ENCODE measurements at regions not wholly inside any gene's neighbourhood (a gene's known extent, or its start where the extent isn't known, plus 50 kb on each side); places are given as distances from the start of the nearest gene placed in this dataset.

DNA sequence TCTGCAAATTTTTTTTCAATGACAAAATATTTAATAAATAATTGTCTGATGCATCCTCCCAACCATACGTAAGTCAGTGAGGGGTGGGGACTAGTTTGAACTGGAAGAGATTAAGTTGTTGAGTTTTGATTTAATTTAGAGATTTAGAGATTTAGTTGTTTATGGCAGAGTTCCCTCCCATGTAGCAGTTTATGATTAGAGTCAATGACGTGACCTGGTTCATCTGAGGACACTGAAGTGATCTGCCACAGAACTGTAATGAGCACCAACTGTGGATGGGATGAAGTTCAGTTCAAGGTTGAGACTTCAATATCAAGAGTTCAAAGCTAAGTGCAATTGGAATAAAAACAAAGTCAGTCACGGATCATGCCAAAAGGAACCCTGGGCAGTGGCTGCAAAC is 609.3 kb downstream of the NOVA1 start:
- ATAC-seq (no peak), DNase-seq (no peak)
- peaks cover 13% of the 10 kb centered on the region for H3K9me3 Mint-ChIP-seq
- H3K36me3 Mint-ChIP-seq (ENCODE audit: low read depth) = no peaks in the 10 kb centered on the region
- H3K4me1 Mint-ChIP-seq = no peaks in the 10 kb centered on the region
- no peak overlapping the region for H3K4me3 Mint-ChIP-seq
- no peak overlapping the region for H3K27ac Mint-ChIP-seq
- no peaks in the 10 kb centered on the region for H3K27me3 Mint-ChIP-seq

DNA sequence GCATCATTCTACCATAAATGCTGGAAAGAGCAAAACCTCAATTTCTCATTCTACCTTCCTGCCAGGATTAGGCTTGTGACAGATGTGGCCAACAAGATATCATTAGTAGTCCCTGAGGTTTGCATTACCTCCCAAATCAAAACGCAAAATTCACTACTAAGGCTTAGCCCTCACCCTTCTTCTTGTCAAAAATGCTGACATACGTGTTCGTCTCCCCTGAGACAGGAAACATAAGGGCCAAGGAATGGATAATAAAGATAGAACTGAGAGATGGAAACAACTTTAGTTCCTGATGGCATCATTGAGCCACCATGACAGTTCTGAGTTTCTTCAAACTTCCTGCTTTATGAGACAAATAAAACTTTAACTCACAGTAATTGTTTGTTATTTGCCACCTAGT is 642.1 kb downstream of the NOVA1 start:
- ATAC-seq (no peak), DNase-seq (no peak)
- Mint-ChIP-seq H3K27ac (no peak overlapping the region), H3K27me3 (no peaks in the 10 kb centered on the region), H3K36me3 (ENCODE audit: low read depth) (no peaks in the 10 kb centered on the region), H3K4me1 (no peaks in the 10 kb centered on the region), H3K4me3 (no peak overlapping the region), H3K9me3 (peaks cover 24% of the 10 kb centered on the region)

DNA sequence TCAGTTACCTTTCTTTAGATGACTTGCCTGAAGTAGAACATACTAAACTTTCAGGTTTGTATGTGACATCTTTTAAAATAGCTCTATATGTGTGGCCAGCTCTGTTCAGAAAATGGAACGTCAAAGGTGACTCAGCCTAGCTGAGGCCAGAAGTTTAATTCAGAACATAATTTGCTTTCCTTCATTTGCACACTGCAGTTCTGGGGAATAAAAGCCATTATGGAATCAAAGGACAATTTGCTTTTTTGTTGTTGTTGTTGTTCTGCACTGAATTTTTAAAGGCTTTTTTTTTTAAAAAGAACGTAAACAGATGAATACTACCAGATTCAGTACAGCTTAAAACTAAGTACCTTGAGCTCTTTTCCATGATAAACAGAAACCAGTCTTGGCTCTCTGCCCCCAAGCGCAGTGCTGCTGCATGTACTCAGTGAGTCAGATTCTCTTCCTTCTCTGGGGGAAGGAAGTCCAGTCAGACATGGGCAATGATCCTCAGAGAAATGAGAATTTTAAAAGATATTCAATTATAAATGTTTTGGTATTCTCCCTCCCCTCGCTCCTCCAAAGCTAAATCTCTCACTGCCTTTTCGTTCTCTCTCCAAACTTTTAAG is 644.2 kb downstream of the NOVA1 start:
- no peaks in the 10 kb centered on the region for H3K36me3 Mint-ChIP-seq (ENCODE audit: low read depth)
- no peak overlapping the region for H3K27ac Mint-ChIP-seq
- no peak for ATAC-seq
- H3K4me3 Mint-ChIP-seq = no peak overlapping the region
- H3K27me3 Mint-ChIP-seq = no peaks in the 10 kb centered on the region
- no peak for DNase-seq
- peaks cover 24% of the 10 kb centered on the region for H3K9me3 Mint-ChIP-seq
- H3K4me1 Mint-ChIP-seq = no peaks in the 10 kb centered on the region

DNA sequence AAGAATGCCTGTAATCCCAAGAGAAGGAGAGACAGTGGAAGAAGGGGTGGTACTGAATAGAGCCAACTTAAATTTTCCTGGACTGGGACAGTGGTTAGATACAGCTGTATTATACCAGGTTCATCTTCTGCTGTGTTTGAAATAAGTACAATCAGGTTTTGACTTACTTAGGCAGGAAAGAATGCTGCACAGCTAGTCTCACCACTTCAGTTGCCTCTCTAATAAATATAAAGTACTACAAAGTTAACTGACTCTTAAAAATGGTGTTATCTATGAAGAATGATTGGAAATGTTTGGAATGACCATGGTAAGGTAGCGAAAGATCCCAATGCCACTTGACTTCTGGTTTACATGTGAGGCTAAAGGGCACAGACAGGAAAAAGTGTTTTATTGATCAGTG is 652.1 kb downstream of the NOVA1 start:
- Mint-ChIP-seq H3K27me3 (no peaks in the 10 kb centered on the region), H3K36me3 (ENCODE audit: low read depth) (no peaks in the 10 kb centered on the region), H3K9me3 (no peaks in the 10 kb centered on the region), H3K4me1 (no peaks in the 10 kb centered on the region), H3K27ac (no peak overlapping the region), H3K4me3 (no peak overlapping the region)
- DNase-seq (no peak), ATAC-seq (no peak)

DNA sequence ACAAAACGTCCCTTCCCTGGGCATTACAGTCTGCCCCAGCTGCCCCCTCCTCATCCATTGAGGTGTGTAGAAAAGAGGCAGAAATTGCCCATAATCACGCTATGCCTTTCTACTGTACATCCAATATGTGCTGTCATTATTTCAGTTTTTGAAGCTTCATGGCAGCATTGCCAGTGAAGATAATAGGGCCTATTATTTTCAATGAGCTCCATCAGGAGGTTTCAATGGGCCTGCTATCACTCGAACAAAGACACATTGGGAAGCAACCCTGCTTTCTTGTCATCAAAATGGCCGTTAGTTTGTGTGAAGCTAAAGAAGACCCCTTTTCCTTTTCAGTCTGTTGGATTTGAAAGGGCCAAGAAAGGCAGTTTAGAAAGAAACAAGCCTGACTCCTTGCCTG is 653.8 kb downstream of the NOVA1 start:
- H3K4me3 Mint-ChIP-seq = no peak overlapping the region
- H3K4me1 Mint-ChIP-seq = no peaks in the 10 kb centered on the region
- H3K27me3 Mint-ChIP-seq = no peaks in the 10 kb centered on the region
- no peak for DNase-seq
- H3K36me3 Mint-ChIP-seq (ENCODE audit: low read depth) = no peaks in the 10 kb centered on the region
- peaks cover 3% of the 10 kb centered on the region for H3K9me3 Mint-ChIP-seq
- ATAC-seq = no peak
- H3K27ac Mint-ChIP-seq = no peak overlapping the region

DNA sequence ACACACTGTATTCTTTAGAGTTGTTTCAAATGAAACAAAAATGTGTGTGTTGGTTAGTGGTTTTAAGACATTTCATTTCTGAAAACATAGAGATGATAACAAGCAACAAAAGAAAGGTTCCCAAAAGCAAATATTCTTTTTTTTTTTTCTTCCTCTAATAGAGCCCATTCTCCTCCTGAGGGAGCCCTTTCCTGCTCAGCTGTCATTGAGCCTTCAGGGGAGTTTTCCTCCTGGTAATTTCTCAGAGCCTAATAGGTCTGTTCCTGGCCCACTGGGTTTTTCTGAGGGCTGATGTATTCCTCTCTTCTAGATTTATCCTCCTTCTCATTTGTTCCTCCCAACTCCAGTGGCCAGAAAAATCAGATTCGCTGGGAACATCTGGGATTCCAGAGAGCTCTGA is 654.5 kb downstream of the NOVA1 start:
- H3K4me1 Mint-ChIP-seq = no peaks in the 10 kb centered on the region

DNA sequence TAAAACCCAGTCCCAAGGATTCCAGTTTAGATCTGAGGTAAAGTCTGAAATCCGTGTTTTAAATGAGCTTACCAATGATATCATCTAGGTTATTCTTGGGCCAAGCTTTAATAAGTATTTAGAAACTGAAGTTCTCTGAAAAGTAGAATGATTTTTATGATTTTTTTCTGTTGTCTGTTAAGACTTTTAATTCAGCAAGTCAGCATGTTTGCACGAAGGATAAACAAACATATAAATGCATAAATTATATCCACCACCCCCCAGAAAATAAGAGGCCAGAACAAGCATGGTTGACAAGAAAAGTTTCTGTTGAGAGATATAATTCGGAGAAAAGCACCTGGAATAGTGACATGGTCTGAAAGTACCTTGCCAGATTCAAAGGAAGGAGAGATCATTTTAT is 655.7 kb downstream of the NOVA1 start:
- ATAC-seq (no peak), DNase-seq (no peak)
- Mint-ChIP-seq H3K9me3 (peaks cover 3% of the 10 kb centered on the region), H3K36me3 (ENCODE audit: low read depth) (no peaks in the 10 kb centered on the region), H3K27me3 (no peaks in the 10 kb centered on the region), H3K27ac (no peak overlapping the region), H3K4me3 (no peak overlapping the region), H3K4me1 (no peaks in the 10 kb centered on the region)

More for the DNA sequence above, 654.5 kb downstream of the NOVA1 start:
- Mint-ChIP-seq H3K36me3 (ENCODE audit: low read depth) (no peaks in the 10 kb centered on the region), H3K27me3 (no peaks in the 10 kb centered on the region), H3K27ac (no peak overlapping the region), H3K9me3 (peaks cover 3% of the 10 kb centered on the region), H3K4me3 (no peak overlapping the region)
- DNase-seq (no peak), ATAC-seq (no peak)

DNA sequence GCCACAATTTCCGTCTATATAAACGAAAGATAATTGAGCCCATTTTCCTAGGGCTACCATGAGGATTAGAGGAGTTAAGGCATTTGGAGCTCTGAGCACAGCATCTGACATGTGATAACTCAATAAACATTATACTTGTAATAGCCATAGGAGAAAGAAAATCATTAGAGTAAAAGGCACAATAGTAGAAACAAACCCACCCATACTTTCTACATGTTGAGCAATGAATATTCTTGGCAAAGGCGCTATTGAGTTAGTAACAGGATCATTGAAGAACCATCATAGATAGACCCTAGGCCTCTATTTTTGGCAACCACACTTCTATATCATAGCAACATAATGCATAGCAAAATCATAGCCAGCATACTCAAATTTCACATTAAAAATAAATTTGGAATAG is 664.1 kb downstream of the NOVA1 start:
- H3K4me3 Mint-ChIP-seq = no peak overlapping the region
- no peak overlapping the region for H3K27ac Mint-ChIP-seq
- H3K4me1 Mint-ChIP-seq = no peaks in the 10 kb centered on the region
- no peak for DNase-seq
- no peak for ATAC-seq
- H3K27me3 Mint-ChIP-seq = no peaks in the 10 kb centered on the region
- H3K36me3 Mint-ChIP-seq (ENCODE audit: low read depth) = no peaks in the 10 kb centered on the region
- H3K9me3 Mint-ChIP-seq = no peaks in the 10 kb centered on the region

DNA sequence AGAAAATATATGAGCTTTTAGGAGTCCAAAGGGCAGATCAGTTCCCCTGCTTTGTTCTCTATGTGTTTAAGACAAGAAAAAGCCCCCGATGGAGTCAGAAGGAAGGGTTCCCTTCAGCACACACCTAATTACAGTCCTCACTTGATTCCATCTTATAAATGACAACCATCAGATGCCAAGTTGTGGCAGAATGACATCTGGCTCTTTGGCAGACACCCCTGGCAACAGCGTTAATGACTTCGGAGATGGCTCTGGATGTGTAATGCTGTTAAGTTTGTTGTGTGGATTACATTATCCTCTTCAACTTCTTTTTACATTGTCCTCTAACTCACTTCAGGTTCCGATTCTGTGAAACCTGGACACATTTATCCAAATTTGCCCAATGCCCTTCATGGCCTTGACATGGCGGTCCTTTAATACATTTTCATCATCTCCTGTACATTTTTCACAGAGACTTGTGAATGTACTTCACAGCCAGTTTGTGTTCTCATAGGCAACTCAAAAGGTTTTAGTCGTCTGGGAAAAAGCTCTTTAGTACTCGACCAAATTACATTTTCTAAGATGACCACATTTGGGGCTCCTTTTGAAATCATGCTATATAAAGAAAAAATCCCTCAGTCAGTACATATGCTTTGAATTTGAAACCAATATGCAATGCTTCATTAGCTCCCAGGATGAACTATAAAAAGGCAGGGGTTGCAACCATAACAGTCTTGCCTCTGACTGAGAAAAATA is 667.8 kb downstream of the NOVA1 start:
- Mint-ChIP-seq H3K36me3 (ENCODE audit: low read depth) (no peaks in the 10 kb centered on the region), H3K27ac (no peak overlapping the region), H3K4me3 (no peak overlapping the region), H3K27me3 (no peaks in the 10 kb centered on the region), H3K4me1 (no peaks in the 10 kb centered on the region), H3K9me3 (peaks cover 7% of the 10 kb centered on the region)
- ATAC-seq (no peak), DNase-seq (no peak)

DNA sequence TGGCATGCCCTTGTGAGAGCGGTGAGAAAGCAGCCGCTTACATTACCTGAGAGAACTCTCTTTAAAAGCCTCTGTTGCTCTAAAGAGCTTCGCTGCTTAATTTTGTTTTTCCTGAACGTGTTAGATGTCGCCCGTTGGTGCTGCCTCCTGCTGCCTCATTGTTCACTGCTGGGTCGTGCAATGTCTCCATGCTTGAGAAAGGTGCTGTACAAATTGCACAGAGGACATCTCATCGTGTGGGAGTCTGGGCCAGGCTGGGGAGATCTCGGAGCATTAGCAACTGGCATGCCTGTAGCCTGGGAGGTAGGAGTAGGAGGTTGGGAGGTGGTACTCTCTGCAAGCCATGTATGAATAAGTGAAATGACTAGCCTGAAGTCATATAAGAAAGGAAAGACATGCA is 686.0 kb downstream of the NOVA1 start:
- Mint-ChIP-seq H3K4me3 (no peak overlapping the region), H3K9me3 (peaks cover 4% of the 10 kb centered on the region), H3K36me3 (ENCODE audit: low read depth) (no peaks in the 10 kb centered on the region), H3K4me1 (no peaks in the 10 kb centered on the region), H3K27ac (no peak overlapping the region), H3K27me3 (no peaks in the 10 kb centered on the region)
- ATAC-seq (no peak), DNase-seq (no peak)

DNA sequence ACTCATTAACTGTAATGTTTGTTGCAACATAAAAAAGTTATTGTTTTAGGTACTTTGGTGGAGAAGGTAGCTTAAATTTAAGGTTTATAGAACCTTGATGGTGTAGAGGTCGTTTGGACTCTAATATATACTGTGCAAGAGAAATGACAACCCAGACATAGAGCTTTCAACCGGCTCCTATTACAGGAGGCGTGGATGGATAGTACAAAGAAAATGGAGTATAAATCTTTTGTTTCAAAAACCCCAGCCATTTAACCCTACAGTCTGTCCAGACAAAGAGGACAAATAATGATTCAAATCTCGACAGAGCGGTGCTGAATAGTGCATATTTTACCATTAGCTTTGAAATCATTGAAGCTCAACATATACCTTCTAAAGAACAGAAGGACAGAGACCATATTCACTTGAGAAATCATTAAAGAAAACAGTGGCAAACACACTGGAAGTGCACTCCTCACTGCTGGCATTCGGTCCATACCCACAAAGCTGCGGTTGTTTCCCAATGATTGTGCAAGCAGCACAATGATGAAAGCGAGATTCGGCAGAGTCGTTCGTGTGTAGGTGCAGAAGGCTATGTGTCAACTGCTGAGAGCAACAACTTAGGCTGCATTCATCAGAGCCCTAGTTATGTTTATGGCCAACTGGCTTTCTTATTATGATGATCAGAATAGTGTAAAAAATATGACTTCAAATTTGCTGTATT is 688.6 kb downstream of the NOVA1 start:
- Mint-ChIP-seq H3K27me3 (no peaks in the 10 kb centered on the region), H3K4me1 (no peaks in the 10 kb centered on the region), H3K36me3 (ENCODE audit: low read depth) (no peaks in the 10 kb centered on the region), H3K9me3 (no peaks in the 10 kb centered on the region), H3K27ac (no peak overlapping the region), H3K4me3 (no peak overlapping the region)
- DNase-seq (no peak), ATAC-seq (no peak)

DNA sequence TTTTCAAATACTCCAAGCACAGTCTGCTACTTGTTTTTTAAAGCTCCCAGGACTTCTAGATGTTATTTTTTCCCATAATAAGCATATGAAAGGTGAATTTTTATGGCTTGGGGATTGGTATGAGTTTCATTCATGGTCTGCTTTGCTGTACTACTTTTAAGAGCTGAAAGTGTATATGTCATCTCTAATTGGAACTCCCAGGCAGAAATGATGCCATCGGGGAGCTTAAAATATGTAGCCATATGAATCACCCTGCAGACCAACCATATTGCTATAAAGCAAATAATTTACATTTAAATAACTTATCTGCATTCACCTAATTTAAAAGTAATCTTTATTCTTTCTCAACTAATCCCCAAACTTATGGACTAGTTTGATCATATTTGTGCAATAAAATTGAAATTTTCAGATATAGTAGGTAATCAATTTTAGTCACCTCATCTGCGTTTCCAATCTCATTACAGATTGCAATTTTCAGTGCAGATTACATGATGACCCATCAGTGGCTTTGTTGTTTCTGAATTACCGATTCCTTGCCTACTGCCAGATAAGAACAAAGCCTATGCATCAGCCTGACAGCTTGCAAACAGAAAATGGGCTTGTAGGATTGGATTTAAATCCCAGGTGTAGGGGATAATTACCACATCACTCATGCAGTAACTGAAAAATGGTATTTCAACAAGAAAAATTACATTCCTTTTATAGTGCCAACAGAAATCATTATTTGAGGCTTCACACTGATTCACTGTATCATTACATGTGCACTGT is 689.4 kb downstream of the NOVA1 start:
- ATAC-seq (no peak), DNase-seq (no peak)
- H3K27ac Mint-ChIP-seq = no peak overlapping the region
- H3K9me3 Mint-ChIP-seq = no peaks in the 10 kb centered on the region
- H3K4me1 Mint-ChIP-seq = no peaks in the 10 kb centered on the region
- no peaks in the 10 kb centered on the region for H3K36me3 Mint-ChIP-seq (ENCODE audit: low read depth)
- H3K27me3 Mint-ChIP-seq = no peaks in the 10 kb centered on the region
- no peak overlapping the region for H3K4me3 Mint-ChIP-seq

DNA sequence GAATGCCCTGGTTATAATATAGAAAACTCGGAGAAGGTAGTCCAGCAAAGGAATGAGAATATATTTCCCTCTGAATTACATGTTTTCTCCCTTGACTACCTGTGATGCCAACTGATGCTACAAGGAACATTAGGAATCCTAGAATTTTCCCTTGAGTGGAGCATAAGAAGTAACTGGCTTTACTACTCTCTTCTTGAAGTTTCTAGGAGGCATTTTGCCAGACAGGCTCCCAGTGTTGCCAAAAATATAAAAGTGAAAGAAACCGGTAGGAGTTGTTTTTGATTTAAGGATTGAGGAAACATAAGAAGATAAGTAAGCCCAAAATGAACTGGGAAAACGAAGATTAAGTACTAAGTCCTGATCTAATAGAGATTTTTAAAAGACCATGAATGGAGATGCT is 693.4 kb downstream of the NOVA1 start:
- DNase-seq (no peak), ATAC-seq (no peak)
- Mint-ChIP-seq H3K27me3 (no peaks in the 10 kb centered on the region), H3K36me3 (ENCODE audit: low read depth) (no peaks in the 10 kb centered on the region), H3K9me3 (peaks cover 8% of the 10 kb centered on the region), H3K27ac (no peak overlapping the region), H3K4me3 (no peak overlapping the region), H3K4me1 (no peaks in the 10 kb centered on the region)

DNA sequence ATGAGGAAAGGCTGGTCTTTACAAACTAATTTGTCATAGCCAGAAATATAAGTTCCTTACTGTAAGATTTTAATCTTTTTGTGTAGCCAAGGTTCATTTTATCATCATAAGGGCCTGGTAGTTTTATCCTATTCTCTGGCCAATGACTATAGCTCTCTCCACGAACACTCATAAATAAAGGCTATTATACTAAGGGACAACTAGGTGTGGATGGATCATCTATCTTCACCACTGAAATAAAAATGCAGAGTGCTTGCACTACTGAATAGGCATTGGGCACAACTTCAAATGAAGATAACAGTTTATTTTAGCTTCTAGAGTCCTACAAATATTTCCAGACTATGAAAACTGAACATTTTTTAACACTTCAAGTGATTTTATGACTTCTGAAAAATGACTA is 698.6 kb downstream of the NOVA1 start:
- Mint-ChIP-seq H3K27ac (no peak overlapping the region), H3K4me1 (no peaks in the 10 kb centered on the region), H3K27me3 (no peaks in the 10 kb centered on the region), H3K4me3 (no peak overlapping the region), H3K36me3 (ENCODE audit: low read depth) (no peaks in the 10 kb centered on the region), H3K9me3 (peaks cover 8% of the 10 kb centered on the region)
- ATAC-seq (no peak), DNase-seq (no peak)

DNA sequence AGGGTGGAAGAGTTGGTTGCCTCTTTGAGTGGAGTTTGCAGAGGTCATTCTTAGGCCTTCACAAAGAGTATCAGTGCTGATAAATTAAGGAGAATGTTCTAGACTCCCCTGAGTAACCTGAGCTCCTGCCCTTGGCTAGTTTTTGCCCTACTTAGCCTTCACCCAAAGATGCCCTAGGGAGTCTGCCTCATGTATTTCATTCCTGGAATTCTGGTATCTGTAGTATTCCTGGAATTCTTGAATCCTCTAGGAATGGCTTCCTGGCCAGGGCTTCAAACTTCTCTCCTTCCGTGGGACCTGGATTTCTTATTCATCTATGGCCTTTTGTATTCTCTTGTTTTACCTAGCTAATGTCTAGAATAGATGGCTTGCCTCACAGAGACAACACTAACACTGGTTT is 701.1 kb downstream of the NOVA1 start:
- no peaks in the 10 kb centered on the region for H3K4me1 Mint-ChIP-seq
- H3K9me3 Mint-ChIP-seq = peaks cover 13% of the 10 kb centered on the region
- H3K27ac Mint-ChIP-seq = no peak overlapping the region
- DNase-seq (no peak), ATAC-seq (no peak)
- H3K4me3 Mint-ChIP-seq = no peak overlapping the region
- no peaks in the 10 kb centered on the region for H3K36me3 Mint-ChIP-seq (ENCODE audit: low read depth)
- no peaks in the 10 kb centered on the region for H3K27me3 Mint-ChIP-seq

All from activated naive CD8-positive, alpha-beta T cell treated with anti-CD3 and anti-CD28 coated beads, Interleukin-2, amount 50 U/mL, for 24 hours (primary cell).